IMR-90 (cell line): ENCODE measurements at regions not wholly inside any gene's neighbourhood (a gene's known extent, or its start where the extent isn't known, plus 50 kb on each side); places are given as distances from the start of the nearest gene placed in this dataset.

Experiments
- ATAC-seq: fragments of 200-7000 bp; cut with Tn5 transposase; 2 replicates; pipeline ENCODE4 v1.9.1; 2020; ENCODE audit warnings: low read depth, mild to moderate bottlenecking, moderate library complexity
- BruUV-seq: library from RNA; stranded (reverse); fragments of 400-500 nt; replicated peaks from 2 replicates; lab custom pipeline; 2021; lab: Mats Ljungman, UMichigan
- CTCF ChIA-PET: fragments of 300-600 bp; formaldehyde crosslinking; extraction: SDS; loops from one replicate; lab custom pipeline; 2021; ENCODE audit warnings: antibody characterized with exemption; lab: Yijun Ruan, JAX
- POLR2A ChIA-PET: fragments of 300-600 bp; sonication (Branson Sonifier 250); formaldehyde crosslinking; loops from one replicate; lab custom pipeline; 2022; ENCODE audit warnings: antibody characterized with exemption; ENCODE audit not compliant: unreplicated experiment; lab: Charles Lee
- DNase-seq: peaks from one replicate; pipeline ENCODE4 v3.0.0; 2013
- H2AFZ ChIP-seq: replicated peaks from 2 replicates; pipeline ENCODE3; 2013; ENCODE audit warnings: low read length, mild to moderate bottlenecking; ENCODE audit not compliant: poor library complexity
- H2AK5ac ChIP-seq: 2 replicates; pipeline ENCODE4 v1.6.1; 2013; ENCODE audit warnings: low read depth, low read length, inconsistent platforms
- H2AK9ac ChIP-seq: replicated peaks from 2 replicates; pipeline ENCODE3; 2013; ENCODE audit warnings: mild to moderate bottlenecking, low read depth, low read length, moderate library complexity; ENCODE audit not compliant: poor library complexity
- H2BK120ac ChIP-seq: 2 replicates; pipeline ENCODE4 v1.6.1; 2013; ENCODE audit warnings: low read depth, low read length, inconsistent platforms
- H2BK15ac ChIP-seq: 3 replicates; pipeline ENCODE4 v1.6.1; 2013; ENCODE audit warnings: low read depth, low read length, inconsistent platforms
- H2BK20ac ChIP-seq: 2 replicates; pipeline ENCODE4 v1.6.1; 2013; ENCODE audit warnings: low read depth, mild to moderate bottlenecking, inconsistent platforms, low read length, moderate library complexity
- H2BK5ac ChIP-seq: 2 replicates; pipeline ENCODE4 v1.6.1; 2013; ENCODE audit warnings: mild to moderate bottlenecking, low read depth, low read length, inconsistent platforms; ENCODE audit not compliant: poor library complexity, severe bottlenecking
- H3K14ac ChIP-seq: replicated peaks from 2 replicates; pipeline ENCODE4 v1.6.1; 2013; ENCODE audit warnings: low read depth, low read length, inconsistent platforms
- H3K18ac ChIP-seq: 2 replicates; pipeline ENCODE4 v1.6.1; 2013; ENCODE audit warnings: low read depth, low read length, control low read depth
- H3K23ac ChIP-seq: 2 replicates; pipeline ENCODE4 v1.6.1; 2013; ENCODE audit warnings: low read depth, low read length, inconsistent platforms
- H3K27ac ChIP-seq: 2 replicates; pipeline ENCODE4 v1.5.1; 2013; ENCODE audit warnings: mild to moderate bottlenecking, control low read depth, low read length; ENCODE audit not compliant: insufficient read depth
- H3K27me3 ChIP-seq: 2 replicates; pipeline ENCODE4 v1.6.1; 2013; ENCODE audit warnings: low read length; ENCODE audit not compliant: control insufficient read depth, insufficient read depth
- H3K36me3 ChIP-seq: 2 replicates; pipeline ENCODE4 v1.6.1; 2013; ENCODE audit warnings: low read length, mixed read lengths; ENCODE audit not compliant: control insufficient read depth, insufficient read depth
- H3K4ac ChIP-seq: 2 replicates; pipeline ENCODE4 v1.6.1; 2013; ENCODE audit warnings: low read depth, low read length, inconsistent platforms
- H3K4me1 ChIP-seq: 2 replicates; pipeline ENCODE4 v1.6.1; 2013; ENCODE audit warnings: low read length, mixed read lengths; ENCODE audit not compliant: control insufficient read depth, insufficient read depth
- H3K4me2 ChIP-seq: 2 replicates; pipeline ENCODE4 v1.6.1; 2013; ENCODE audit warnings: low read depth, mild to moderate bottlenecking, control low read depth, low read length, moderate library complexity
- H3K4me3 ChIP-seq: 2 replicates; pipeline ENCODE4 v1.5.1; 2013; ENCODE audit warnings: low read depth, mild to moderate bottlenecking, control low read depth, low read length, moderate library complexity; ENCODE audit not compliant: insufficient read depth
- H3K56ac ChIP-seq: 2 replicates; pipeline ENCODE4 v1.6.1; 2013; ENCODE audit warnings: low read length, inconsistent platforms; ENCODE audit not compliant: insufficient read depth; ENCODE audit errors: extremely low read depth
- H3K79me1 ChIP-seq, 2 experiments: 2 replicates each; pipeline ENCODE4 v1.6.1; 2013; ENCODE audit warnings: low read length in 2 of 2, inconsistent platforms in 1 of 2, low read depth in 1 of 2
- H3K9ac ChIP-seq: 2 replicates; pipeline ENCODE4 v1.6.1; 2013; ENCODE audit warnings: low read depth, low read length, control low read depth
- H3K9me1 ChIP-seq: 2 replicates; pipeline ENCODE4 v1.6.1; 2013; ENCODE audit warnings: low read length, inconsistent platforms; ENCODE audit not compliant: insufficient read depth
- H3K9me3 ChIP-seq: 2 replicates; pipeline ENCODE4 v1.6.1; 2013; ENCODE audit warnings: low read length; ENCODE audit not compliant: control insufficient read depth, insufficient read depth
- H4K20me1 ChIP-seq: 2 replicates; pipeline ENCODE4 v1.6.1; 2013; ENCODE audit warnings: low read length, inconsistent platforms; ENCODE audit not compliant: insufficient read depth
- H4K5ac ChIP-seq: 2 replicates; pipeline ENCODE4 v1.6.1; 2013; ENCODE audit warnings: mild to moderate bottlenecking, low read depth, low read length, control low read depth
- H4K8ac ChIP-seq, 2 experiments: 2 replicates each; pipeline ENCODE4 v1.6.1; 2013; ENCODE audit warnings: low read depth in 2 of 2, low read length in 2 of 2, control low read depth in 1 of 2, inconsistent platforms in 1 of 2
- H4K91ac ChIP-seq: 2 replicates; pipeline ENCODE4 v1.6.1; 2013; ENCODE audit warnings: low read depth, low read length, inconsistent platforms; ENCODE audit not compliant: insufficient read depth
- BHLHE40 ChIP-seq: fragments of 150-350 bp; IDR thresholded peaks from 2 replicates; pipeline ENCODE4 v1.6.1; 2016; ENCODE audit warnings: mild to moderate bottlenecking, low read depth, low read length
- CEBPB ChIP-seq: IDR thresholded peaks from 2 replicates; pipeline ENCODE4 v1.6.1; 2012; ENCODE audit warnings: low read depth, low read length, improper control_type of control experiment
- WGBS, 2 experiments: methylation state at CpG; one replicate each; pipeline versions ENCODE4 v1.1.5 to v1.1.7; 2013; ENCODE audit warnings: missing lambda C conversion rate in 2 of 2; ENCODE audit not compliant: insufficient read length in 1 of 2; ENCODE audit errors: extremely low coverage in 2 of 2; 5-methylcytosine and 5-hydroxymethylcytosine counted together
- dilution Hi-C: fragments of 300-500 bp; cut with HindIII; formaldehyde crosslinking; loops from one replicate; pipeline ENCODE4 v1.14.3; 2018; ENCODE audit warnings: low sequenced_read_pairs; ENCODE audit not compliant: unreplicated experiment
- in situ Hi-C: fragments of 300-500 bp; cut with MboI; formaldehyde crosslinking; loops from 3 replicates; pipeline ENCODE4 v1.14.3; 2019; ENCODE audit warnings: low sequenced_read_pairs, inconsistent platforms, mixed read lengths
- intact Hi-C: fragments of 100-400 bp; cut with micrococcal nuclease; formaldehyde crosslinking; loops from 2 replicates; pipeline ENCODE4 v1.10.0; 2022

- ChIA-PET POLR2A (no interaction called here), CTCF (no interaction called here)
- Histone ChIP-seq H3K79me1 (no peaks in the 10 kb centered on the region), H3K27ac (no peak overlapping the region), H3K18ac (no peak overlapping the region), H3K56ac (no peak overlapping the region), H3K27me3 (no peaks in the 10 kb centered on the region), H2AK5ac (no peak overlapping the region), H2BK5ac (no peak overlapping the region), H2BK20ac (no peak overlapping the region), H3K4me3 (no peak overlapping the region), H3K4me1 (no peaks in the 10 kb centered on the region), H3K4me2 (no peak overlapping the region), H2AK9ac (no peak overlapping the region), H4K8ac (no peak overlapping the region), H3K14ac (no peak overlapping the region), H4K91ac (no peak overlapping the region), H3K4ac (no peak overlapping the region), H4K5ac (no peak overlapping the region), H3K9me1 (no peaks in the 10 kb centered on the region), H2AFZ (no peak overlapping the region), H3K23ac (no peak overlapping the region), H2BK15ac (no peak overlapping the region), H3K36me3 (no peaks in the 10 kb centered on the region), H3K9ac (no peak overlapping the region), H2BK120ac (no peak overlapping the region), H4K20me1 (no peaks in the 10 kb centered on the region), H3K9me3 (peaks cover 8% of the 10 kb centered on the region; the same call in 1 of the 2 replicates)
- no TSS peak for BruUV-seq
- DNase-seq (no peak), ATAC-seq (no peak)
- in situ Hi-C loops, result no loop called here
- dilution Hi-C loops, result no loop called here
- TF ChIP-seq BHLHE40 (no peak), CEBPB (no peak)
- intact Hi-C loops, result no loop called here
- no CpG with 5 or more reads among the region's 3 CpGs for WGBS, 2 experiments
Measured at GRCh38 chr20:22223236-22223635, 361.1 kb downstream of the FOXA2 start.
